HG03103 (cell line): ENCODE measurements at regions not wholly inside any gene's neighbourhood (a gene's known extent, or its start where the extent isn't known, plus 50 kb on each side); places are given as distances from the start of the nearest gene placed in this dataset.
"Not testable (repeated sequence)": the region's sequence is repeated elsewhere in the genome, so short reads cannot be mapped to it uniquely, and the experiment has no call there.

Source experiments
- ATAC-seq: cut with Tn5 transposase; IDR thresholded peaks from one replicate; pipeline ENCODE4 v1.9.1; 2021; ENCODE audit warnings: low read depth; ENCODE audit not compliant: unreplicated experiment

GRCh38 chr4:188796600-188796999 lies 657.4 kb downstream of the TRIML1 start:
- ATAC-seq, result not testable (repeated sequence)

GRCh38 chr4:188797011-188797410 lies 657.8 kb downstream of the TRIML1 start:
- ATAC-seq, result not testable (repeated sequence)

GRCh38 chr4:188804861-188805260 lies 665.6 kb downstream of the TRIML1 start:
- no peak for ATAC-seq

DNA sequence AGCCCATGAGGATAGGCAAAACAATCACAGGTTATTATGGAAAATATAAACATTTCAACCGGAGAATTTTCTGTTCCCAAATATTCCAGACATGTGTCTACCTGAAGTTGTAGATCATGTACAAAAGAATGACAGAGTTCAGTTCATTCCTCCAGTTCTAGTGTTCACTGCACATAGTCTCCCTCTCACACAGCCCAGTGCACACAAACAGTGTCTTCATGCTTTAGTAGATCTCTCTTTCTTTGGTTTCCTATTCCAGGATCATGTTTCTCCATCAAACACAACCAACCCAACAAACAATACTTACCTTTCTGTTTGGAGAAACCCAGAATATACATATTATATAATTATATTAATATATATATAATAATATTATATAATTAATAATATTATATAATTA lies 671.9 kb downstream of the TRIML1 start:
- ATAC-seq, result no peak

GRCh38 chr4:188812644-188813043 lies 673.4 kb downstream of the TRIML1 start:
- ATAC-seq, result no peak

DNA sequence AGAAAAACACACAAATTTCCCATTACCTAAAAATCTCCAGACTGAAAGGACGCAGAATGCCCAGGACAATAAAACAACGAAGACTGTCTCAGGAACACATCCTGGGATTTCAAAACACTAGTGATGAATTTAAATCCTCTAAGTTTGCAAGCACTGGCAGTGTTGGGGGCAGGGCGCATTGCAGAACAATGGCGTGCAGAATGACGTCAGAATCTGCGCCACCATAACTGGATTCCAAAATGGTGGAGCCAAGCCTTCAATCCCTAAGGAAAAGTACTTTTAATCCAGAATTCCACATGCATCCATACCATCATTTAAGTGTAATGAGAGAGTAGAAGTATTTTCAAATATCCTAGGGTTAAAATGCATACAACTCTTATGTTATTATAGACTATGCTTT lies 679.1 kb downstream of the TRIML1 start:
- no peak for ATAC-seq

- ATAC-seq, result no peak
These were observed 680.0 kb downstream of the TRIML1 start for GRCh38 chr4:188819233-188819632.

- ATAC-seq, result no peak
These were observed 682.3 kb downstream of the TRIML1 start for GRCh38 chr4:188821500-188821899.

GRCh38 chr4:188822698-188823097 lies 683.5 kb downstream of the TRIML1 start:
- ATAC-seq, result no peak

GRCh38 chr4:188824553-188824952 lies 685.3 kb downstream of the TRIML1 start:
- no peak for ATAC-seq

DNA sequence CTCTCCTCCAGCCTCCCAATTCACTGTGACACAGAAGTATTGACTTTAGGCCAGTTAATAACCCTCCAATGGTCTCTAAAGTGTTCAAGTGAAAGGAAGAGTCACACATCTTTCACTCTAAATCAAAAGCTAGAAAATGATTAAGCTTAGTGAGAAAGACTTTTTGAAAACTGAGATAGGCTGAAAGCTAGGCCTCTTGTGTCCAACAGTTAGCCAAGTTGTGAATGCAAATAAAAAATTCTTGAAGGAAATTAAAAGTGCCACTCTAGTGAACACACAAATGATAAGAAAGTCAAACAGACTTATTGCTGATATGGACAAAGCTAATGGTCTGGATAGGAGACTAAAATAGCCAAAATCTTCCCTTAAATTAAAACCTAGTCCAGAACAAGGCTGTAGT lies 687.2 kb downstream of the TRIML1 start:
- no peak for ATAC-seq

GRCh38 chr4:188839704-188840103 lies 700.5 kb downstream of the TRIML1 start:
- ATAC-seq, result no peak

DNA sequence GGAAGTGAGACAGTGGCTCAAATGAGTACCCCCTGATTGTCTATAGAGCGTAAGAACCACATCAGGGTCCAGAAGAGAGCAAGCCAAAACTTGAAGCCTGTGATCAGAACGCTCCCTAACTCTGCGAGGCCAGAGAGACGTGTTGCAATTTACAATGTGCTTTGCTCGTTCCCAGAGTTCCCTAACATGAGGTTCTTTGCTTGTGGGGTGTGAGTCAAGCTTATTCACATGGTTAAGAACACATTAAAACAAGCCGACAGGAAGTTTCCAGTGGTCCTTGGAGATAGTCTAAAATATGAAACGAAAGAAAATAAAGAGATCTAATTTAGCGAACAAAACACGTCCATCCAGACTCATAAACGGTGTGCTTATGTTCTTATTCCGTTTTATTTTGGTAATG lies 702.3 kb downstream of the TRIML1 start:
- ATAC-seq, result no peak

DNA sequence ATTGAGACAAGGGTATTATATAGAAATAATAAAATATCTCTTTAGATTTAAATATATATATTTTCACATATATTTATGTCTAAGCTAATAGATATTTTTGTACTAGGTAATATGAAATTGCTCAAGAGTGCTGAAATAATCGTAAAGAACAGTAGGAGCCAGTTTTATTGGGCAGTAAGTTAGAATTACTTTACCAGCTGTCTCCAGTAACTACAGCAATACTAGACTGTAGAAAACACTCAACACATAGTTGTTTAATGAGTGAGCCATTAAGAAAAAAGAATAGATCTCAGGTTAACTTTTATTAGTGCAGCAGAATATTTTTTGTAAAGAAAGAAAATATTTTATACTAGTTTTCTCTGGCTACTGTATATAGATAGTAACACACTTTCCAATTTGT lies 715.2 kb downstream of the TRIML1 start:
- no peak for ATAC-seq

DNA sequence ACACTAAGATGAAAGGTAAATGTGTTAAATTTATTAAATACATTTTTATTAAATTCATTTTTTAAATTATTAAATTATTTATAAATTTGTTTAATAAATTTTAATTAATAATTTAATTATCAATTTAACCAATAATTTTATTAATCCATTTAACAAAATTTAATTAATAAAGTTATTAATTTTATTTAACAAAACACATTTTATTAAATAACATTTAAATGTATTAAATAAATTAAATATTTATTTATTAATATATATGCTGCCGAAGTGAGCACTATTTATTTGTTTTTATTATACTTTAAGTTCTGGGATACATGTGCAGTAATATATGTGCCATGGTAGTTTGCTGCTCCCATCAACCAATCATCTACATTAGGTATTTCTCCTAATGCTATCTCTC lies 719.5 kb downstream of the TRIML1 start:
- no peak for ATAC-seq

- ATAC-seq, result no peak
These were observed 725.5 kb downstream of the TRIML1 start for GRCh38 chr4:188864741-188865140.

DNA sequence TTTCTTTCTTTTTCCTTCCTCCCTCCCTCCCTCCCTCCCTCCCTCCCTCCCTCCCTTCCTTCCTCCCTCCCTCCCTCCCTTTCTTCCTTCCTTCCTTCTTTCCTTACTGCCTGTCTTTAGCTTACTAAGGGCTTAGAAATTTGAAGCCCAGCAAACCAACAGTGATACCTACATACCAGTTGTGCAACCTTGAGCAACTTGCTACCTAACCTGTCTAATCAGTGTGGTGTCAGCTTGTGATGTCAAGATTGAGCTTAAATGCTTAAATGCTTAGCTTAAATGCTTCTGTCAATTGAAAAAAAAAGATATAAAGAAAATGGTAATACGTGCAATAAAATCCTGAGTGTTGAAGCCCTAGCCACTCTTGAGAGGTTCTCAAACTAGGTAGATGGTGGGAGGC lies 728.6 kb downstream of the TRIML1 start:
- no peak for ATAC-seq

GRCh38 chr4:188869581-188869980 lies 730.3 kb downstream of the TRIML1 start:
- ATAC-seq, result no peak

- no peak for ATAC-seq
These were observed 733.6 kb downstream of the TRIML1 start for GRCh38 chr4:188872809-188873208.

DNA sequence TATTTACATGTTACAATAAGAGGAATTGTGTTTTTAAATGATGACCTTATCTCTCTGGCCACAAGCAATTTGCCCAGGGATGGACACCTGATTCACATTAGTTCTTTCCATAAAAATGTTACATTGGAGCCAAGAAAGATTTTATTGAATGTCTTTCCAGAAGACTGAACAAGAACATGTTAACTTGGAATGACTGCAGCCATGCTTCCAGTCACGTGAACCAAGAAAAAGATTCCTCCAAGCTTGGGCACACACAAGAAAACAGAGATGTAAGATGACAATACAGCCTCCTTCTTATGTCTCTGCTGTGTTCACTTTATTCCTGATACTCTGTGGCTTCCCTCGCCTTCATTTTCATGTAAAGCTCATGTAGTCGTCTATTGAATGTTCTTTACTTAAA lies 737.6 kb downstream of the TRIML1 start:
- no peak for ATAC-seq

- no peak for ATAC-seq
These were observed 740.4 kb downstream of the TRIML1 start for GRCh38 chr4:188879598-188879997.

DNA sequence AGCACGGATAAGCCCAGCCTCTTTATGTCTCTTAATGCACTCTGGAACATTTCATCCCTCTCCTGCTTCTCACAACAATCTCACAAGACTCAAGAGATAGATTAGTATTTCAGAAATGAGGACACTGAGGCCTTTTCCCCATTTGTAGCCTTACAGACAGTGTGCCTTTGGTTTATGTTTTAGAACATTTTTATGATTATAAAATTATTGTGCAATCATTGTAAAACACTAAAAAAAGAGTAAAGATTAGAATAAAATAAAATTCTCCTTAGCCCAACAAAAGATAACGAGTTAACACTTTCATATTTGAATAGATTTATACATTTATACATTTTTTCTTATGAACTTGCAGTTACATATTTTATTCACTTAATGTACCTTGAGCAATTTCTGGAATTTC lies 748.7 kb downstream of the TRIML1 start:
- no peak for ATAC-seq

GRCh38 chr4:188892837-188893236 lies 753.6 kb downstream of the TRIML1 start:
- ATAC-seq, result no peak
